CD4-positive, alpha-beta T cell treated with Interleukin-10 for 1 hour (primary cell): ENCODE measurements at regions not wholly inside any gene's neighbourhood (a gene's known extent, or its start where the extent isn't known, plus 50 kb on each side); places are given as distances from the start of the nearest gene placed in this dataset.

Source experiments
- DNase-seq: peaks from one replicate; pipeline ENCODE4 v3.0.0-alpha.2; 2020

DNA sequence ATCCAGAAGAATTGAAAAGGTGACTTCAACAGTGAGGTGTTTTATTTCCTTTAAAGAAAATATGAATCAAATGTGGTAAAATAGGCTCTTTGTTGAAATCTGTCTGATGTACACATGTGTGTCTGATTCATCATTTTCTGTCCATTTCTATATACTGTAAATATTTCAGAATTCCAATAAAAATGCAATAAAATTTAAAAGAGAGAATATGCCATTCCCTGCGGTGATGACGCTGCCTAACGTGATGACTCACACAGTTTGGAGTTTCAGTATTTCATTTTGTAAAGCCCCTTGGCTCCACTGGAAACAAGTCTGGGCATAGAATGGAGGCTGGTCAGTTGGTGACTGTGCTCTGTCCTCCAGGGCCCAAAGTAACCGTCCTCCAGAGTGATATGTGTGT is 482.5 kb upstream of the CDH5 start:
- no peak for DNase-seq

DNA sequence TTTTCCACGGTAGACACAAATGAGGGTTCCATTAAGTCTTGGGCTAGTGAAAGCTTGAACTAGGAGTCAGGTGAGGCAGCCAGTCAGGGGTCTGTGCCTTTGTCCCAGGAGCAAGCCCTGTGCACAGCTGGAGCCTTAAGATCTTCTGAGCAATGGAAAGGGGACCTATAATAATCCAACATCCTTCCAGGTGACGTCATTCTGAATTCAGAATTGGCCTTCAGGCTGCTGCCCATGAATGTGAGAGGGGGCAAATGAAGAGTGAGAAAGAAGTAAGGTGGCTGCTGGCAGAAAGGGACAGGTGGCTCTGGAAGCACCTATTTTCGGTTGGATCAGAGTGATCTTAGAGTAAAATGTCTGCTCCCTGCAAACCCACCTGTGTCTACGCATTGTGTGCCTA is 488.1 kb upstream of the CDH5 start:
- no peak for DNase-seq

DNA sequence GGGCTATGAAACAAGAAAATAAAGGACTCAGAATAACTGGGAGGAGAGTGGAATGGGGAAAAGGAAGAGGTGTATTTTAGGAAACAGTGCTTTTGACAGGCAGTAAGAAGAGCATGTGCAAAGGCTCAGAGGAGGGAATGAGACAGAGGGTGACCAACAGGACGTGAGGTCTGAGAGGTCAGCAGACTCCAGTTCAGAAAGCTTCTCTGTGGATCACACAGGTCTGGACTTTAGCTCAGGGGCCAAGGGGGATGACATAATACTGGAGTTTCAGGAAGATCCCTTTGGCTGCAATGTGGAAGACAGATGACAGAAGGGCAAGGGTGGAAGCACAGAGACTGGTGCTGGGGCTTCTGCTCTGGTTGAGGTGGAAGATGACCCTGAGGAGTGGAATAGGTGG is 489.9 kb upstream of the CDH5 start:
- DNase-seq = no peak

DNA sequence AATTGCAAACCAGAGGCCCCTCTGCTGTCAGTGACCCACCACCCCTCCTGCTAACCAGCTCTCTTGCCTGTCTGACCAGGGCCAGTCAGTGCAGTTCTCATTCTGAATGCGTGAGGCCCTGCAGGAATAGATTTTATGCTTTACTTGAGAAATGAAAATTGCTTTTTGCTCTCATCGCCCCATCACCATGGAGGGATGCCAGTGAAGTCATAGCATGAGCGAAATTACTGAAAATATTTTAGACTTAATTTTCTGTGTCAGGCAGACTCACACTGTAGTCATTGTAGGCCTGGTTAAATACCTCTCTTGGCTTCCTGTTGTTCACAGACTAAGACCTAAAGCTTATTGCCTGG is 490.5 kb upstream of the CDH5 start:
- DNase-seq = no peak

DNA sequence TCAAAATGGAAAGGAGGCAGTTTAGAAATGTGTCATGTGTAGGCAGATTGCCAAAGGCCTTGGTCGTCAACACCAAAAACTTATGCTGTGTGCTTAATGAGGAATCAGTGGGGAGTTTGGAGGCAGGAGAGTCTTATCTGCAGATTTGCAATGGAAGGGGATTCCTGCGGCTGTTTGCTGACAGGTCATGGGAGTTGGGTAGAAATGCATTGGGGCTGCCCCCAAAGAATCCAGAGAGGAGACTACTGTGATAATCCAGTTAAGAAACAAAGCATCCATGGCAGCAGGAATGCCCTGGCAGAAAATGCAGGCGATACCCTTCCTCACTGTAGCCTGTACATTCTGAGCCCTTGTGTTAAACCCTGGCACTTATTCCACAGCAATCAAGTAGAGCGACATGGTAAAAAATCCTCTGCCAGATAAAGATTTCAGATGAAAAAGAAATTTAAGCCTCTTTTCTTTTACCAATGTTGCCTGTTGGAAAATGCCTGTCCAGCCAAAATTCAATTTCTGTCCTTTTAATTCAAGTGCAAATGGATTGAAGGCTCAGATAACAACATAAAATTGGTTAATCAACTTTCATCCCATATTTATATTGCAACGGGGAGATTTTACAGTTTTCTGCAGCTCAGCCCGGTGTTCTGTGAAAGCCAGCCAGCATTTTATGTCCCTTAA is 491.0 kb upstream of the CDH5 start:
- DNase-seq = no peak

DNA sequence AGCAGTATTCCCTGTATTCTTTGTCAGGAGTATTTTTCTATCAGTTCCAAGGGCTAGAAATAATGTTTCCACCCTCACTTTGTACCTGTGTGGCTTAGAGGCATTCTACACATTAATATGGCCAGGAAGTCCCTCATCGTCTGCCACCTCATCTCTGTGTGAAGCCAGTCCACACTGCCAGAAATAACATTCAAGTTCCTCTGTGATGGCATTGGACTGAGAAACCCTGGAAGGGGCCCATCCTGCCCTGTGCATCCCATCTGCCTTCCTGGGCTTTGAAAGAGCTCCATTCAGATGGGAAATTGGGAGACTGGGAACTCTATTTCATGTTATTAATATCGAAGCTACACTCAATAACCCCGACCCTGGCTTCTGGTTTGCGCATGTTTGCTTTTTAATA is 497.2 kb upstream of the CDH5 start:
- DNase-seq = no peak

DNA sequence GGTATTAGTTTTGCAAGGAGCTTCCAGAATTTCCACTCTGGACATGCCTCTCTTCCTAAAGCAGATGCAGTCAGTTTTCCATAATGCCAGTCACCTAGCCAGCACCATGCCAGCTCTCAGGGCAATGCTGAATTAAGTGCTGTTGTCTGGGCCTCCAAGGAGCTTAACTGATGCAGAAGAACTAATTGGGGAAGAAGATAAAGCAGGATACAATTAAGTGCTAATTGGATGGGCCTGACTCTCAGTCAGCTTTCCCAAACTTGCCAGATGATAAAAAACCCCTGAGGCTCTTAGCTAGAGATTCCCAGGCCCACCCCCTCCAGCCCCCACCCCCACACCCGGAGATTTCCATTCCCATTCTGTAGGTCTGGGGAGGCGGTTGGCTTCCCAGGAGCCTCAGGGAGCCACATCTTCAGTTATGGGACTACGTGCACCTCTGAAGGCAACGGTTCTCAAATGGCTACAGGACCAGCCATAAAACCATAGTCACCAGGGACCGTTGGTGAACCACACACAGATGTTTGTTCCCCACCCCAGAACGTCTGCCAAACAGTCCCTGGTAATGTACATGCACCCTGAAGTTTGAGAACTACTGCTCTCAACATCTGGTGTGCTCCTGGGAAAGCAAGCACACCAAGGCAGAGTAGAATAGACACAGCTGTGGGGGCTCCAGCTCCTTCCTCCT is 499.1 kb upstream of the CDH5 start:
- DNase-seq = no peak

DNA sequence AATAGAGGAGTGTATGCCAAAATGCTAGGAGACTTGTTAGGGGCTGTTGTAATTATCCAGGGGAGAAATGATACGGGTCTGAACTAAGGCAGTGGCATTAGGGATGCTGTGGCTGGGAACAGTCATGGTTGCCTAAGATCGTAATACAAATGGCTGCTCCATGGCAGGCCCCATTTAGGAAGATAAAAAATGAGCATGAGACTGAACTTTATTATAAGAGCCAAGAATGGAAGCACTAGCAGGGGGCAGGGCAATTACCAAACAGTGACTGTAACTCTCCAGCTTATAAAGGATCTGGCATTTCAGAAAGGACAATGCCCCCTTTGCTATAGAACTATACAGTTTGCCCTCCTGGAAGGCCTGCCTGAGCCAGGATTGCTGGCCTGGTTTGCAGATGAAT is 503.3 kb upstream of the CDH5 start:
- DNase-seq = no peak

DNA sequence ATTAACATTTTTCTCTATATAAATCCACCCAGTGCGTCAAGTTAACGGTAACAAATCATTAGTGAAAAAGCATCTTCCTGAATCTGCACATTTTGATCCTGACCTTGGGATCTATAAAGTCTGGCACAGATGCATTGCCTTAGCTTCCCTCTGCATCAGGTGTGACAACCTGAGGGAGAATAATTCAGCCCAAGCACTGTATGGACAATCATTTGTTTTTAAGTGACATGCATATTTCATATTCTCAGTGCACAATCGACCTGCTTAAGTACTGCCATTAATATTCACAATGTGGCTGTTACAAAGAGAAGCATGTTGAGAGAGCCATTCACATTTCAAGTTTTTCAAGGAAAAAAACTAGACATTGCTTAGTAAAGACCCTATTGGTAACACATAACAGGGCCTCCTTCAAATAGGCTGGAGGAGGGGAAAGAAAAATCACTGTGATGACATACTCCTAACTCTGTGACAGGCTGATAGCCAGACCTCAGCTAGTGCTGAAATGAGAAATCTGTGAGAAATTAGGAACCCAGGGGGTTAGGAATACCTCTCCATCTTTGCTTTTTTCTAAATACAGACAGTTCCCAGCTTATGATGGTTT is 505.3 kb upstream of the CDH5 start:
- no peak for DNase-seq

DNA sequence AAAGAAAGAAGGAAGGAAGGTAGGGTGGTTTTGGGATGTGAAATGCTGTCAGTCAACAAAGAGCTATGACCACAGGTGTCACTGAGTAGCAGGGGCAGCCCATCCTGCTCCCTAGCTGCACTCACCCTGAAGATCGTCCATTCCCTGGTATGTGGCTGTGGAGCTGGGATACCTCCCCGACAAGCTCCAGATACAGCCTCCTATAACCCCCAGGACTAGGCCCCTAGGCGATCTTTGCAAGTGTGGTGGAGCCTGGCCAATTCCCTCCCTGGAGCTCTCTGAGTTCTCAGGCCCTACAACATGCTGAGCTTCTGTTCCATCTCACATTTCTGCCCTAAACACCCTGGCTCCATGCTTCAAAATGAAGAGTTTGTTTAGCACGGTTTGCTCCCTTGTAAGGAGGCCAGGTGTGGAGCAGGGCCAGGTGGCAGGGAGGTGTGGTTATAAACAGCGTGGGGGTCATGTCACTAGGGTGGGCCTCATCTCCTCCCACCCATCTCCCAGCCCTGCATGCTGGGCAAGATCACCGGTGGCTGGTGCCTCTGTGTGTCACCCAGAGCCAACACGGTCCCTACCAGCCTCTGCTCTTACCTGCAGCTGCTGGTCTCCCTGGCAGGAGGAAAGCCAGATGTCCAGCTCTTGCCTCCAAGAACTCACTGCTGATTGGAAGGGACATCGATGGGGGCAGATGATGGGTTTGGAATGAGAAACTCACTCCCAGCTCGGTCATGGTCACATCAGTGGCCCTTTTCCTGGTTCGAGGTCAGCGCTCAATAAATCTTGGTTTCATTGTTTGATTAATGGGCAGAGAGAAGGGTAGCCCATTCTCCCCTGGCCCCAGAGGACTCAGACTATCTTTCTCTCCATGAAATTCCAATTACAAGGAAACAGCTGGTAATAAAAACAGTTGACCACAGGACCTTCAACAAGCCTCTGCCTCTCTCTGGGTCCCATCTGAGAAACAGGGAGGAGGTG is 511.0 kb upstream of the CDH5 start:
- no peak for DNase-seq

DNA sequence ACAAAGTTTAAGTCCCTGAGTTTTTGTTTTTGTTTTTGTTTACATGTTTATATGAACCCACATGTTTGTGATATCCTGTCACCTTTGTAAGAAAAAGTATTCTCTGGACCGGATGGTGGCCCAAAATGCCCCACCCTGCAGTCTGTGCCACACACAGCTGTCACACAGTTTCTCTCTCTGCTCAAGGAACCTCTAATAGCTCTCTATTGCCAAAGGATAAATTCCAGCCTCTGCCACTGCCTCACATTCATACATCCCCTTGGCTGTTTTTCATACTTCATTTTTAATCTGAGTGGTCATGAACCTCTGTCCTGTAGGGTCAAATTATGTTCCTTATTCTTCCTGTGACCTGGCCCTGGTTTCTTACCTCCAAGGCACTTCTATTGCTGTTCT is 520.3 kb upstream of the CDH5 start:
- DNase-seq = no peak

DNA sequence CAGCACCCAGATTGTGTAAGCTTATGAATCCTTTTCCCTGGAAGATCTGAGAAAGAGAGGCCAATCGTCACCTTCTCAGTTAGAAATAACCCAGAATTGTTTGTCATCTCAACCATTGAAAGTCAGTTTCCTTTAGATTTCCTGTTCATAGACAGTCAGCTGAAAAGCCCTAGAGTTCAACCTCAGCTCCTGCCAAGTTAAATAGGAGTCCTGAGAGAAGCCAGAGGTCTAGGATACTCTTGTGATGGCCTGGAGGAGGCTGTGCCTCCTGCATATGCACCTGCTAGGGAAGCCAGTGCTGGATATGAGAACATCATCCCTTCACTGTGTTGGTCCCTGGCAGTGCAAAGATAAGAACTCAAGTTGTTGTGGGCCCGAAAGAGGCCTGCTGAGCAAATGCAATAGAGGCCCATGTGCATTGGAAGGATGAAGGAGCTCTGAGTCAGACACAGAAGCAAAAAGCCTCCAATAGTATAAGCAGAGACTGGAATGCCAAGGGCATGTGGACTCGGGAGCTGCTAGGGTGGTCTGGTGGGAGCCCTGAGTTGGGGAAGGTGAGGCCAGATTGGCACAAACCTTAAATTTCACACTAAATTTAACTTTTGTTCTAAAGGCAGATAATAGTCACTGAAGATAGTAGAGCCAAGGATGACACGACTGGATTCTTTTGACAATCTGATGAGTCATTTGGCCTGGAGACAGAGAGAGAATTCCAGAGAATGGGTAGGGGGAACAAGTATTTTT is 520.9 kb upstream of the CDH5 start:
- DNase-seq = no peak

DNA sequence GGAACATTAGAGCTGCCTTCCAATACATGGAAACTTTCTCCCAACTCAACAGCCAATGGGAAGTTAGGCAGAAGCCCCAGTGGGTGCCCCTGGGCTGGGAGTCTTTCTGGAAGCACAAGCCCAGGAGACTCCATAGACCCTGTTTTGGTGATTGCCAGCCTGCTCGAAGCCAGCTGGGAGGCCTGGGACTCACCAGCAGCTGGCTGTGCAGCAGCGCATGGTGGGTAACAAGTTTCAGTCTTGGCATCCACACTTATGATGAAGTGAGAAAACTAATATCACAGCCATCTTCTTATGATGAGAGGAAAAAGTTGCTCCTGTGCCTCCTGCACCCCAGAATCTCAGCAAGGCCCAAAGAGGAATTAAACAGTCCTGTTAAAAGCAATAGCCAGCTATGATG is 522.5 kb upstream of the CDH5 start:
- no peak for DNase-seq

DNA sequence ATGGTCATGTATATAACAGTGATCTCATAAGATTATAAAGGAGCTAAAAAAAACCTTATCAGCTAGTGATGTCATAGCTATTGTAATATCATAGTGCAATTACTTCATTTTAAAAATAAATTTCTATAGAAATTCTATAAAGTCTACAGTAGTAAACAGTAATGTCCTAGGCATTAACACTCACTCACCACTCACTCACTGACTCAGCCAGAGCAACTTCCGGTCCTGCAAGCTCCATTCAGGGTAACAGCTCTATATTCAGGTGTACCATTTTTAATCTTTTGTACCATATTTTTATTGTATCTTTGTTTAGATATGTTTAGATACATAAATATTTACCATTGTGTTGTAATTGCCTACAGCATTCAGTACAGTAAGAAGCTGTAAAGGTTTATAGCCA is 524.4 kb upstream of the CDH5 start:
- no peak for DNase-seq

DNA sequence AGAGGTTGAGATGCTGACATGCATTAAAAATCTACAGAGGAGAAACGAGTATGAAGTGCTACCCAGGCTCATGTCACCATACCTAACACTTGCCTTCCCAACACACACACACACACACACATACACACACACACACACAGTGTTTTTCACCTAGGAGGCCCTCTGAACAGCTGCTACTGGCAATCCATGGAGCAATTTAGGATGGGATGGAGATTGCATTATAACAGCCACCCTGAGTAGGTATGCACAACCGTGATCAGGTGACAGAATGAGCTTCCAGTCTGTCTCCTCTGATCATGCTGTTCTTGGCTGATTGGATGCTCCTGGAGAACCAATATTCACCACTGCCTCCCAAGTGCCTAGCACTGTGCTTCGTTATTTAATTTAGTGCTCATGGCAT is 528.5 kb upstream of the CDH5 start:
- DNase-seq = no peak

DNA sequence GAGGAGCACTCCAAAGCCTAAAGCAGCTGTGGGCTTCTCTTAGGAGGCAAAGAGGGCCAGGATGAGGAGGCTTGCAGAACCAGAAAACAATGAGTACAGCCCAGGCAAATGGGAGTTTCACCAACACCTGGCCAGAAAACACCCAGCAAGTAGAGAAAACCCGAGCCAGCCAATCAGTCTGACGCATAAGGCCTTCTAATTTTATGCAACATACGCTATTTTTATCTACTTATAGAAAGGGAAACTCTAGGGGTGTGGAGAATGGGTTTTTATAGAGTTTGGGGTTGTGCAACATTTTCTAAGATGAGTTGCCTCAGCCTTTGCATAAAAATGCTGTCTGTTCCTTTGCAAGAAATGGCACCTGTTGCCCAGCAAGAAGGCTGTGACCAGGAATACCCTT is 529.0 kb upstream of the CDH5 start:
- DNase-seq = no peak

DNA sequence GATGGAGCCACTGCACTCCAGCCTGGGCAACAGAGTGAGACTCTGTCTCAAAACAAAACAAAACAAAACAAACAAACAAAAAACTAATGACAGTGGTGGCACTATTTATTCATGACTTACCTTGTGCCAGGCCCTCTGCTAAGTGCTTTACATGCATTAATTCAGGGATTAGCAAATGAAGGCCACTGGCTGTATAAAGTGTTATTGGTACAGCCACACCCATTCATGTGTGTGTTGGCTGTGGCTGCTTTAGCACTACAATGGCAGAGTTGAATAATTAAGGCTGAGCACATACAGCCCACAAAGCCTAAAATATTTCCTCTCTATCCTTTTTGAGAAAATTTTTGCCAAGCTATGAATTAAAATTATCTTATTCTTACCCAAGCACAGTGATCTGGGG is 531.8 kb upstream of the CDH5 start:
- no peak for DNase-seq

DNA sequence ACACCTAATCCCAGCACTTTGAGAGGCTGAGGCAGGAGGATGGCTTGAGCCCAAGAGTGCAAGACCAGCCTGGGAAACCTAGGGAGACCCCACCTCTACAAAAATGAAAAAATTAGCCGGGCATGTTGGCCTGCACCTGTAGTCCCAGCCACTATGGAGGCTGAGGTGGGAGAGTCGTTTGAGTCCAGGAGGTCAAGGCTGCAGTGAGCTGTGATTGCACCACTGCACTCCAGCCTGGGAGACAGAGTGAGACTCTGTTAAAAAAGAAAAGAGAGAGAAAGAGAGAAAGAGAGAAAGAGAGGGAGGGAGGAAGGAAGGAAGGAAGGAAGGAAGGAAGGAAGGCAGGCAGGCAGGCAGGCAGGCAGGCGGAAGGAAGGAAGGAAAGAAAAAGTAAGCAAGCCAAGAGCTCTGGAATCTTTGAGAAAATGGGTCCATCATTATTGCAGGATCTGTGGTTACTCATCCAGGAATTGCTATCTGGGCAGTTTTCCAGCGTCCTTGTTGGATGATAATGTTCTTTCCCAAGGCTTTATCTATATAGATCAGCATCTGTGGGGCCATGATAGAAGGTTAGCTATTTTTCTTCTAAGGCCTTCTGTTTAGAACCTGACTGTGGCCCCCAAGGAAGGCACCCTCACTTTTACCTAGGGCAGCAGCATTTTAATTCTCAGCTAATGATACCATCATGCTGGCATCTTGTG is 533.2 kb upstream of the CDH5 start:
- DNase-seq = no peak

DNA sequence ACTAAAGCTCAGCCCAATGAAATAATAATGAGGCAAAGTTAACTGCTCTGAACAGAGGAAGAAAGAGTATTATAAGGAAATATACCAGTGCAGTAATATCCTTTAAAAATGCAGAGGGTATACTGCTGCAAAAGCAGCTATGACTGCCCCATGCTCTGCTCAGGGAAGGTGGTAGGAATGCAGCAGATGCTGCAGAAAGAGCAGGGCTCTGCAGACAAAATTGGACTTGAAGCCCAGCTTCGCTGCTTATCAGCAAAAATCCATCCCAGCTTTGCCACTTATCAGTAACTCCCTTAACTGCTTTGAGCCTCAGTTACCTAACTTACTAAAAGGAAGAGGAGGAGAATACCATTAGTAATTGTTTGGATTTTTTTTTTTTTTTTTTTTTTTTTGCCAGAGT is 533.8 kb upstream of the CDH5 start:
- DNase-seq = no peak

DNA sequence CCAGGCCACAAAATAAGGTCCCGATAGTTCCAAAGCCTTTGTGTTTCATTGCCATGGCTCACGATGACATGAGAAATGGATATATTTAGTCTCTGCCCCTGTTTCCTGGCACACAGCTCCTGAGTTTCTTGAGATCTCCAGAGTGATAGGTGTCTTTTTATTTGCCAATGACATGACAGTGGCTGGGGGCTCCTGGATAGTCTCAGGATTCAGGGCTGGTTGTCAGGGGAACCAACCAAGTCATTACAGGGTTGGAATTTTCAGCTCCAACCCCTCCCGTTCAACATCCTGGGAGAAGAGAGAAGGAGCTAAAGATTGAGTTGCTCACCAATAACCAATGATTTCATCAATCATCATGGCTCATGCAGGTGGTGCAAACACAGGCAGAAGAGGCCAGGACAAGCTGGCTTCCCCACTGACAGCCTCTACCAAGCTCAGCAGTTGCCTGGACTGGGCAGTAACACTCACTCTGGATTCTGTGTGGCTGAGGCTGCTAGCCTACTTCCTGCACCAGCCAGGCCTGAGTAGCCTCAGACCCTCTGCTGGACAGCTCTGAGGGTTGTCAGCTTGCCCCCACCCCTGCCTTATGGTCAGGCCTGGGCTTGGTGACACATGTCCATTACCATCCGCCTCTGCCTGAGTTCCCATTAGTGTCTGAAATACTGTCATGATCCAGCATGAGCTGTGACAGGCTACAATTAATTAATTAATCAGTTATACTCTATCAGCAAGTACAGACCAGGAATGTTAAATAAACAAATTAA is 534.4 kb upstream of the CDH5 start:
- no peak for DNase-seq

DNA sequence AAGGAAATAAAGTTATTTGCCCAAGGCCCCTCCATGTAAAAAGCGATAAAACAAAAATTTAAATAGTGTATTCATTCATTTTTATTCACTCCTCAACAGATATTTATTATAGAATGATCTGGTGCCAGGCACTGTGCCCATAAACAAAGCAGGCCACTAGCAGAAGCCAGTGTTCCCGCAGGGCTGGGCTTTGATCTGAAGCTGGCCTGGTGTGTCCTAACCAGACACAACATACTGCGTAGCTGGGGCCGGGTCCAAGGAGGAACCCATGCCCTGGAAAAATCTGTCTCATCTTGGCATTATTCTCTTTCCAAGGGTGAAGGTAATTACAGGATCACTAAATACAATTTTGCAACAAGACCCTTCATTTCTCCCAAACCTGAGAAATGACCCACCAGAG is 537.4 kb upstream of the CDH5 start:
- DNase-seq = no peak
